HG03342 (cell line): ENCODE measurements at regions not wholly inside any gene's neighbourhood (a gene's known extent, or its start where the extent isn't known, plus 50 kb on each side); places are given as distances from the start of the nearest gene placed in this dataset.

Source experiments
- ATAC-seq: cut with Tn5 transposase; IDR thresholded peaks from one replicate; pipeline ENCODE4 v1.9.1; 2021; ENCODE audit warnings: mild to moderate bottlenecking, moderate library complexity; ENCODE audit not compliant: unreplicated experiment

- no peak for ATAC-seq
Observed at GRCh38 chr12:14148489-14149270, 167.3 kb upstream of the GRIN2B start.

- no peak for ATAC-seq
Observed at GRCh38 chr12:14153803-14154202, 172.4 kb upstream of the GRIN2B start.

- peak; percentile 9 for ATAC-seq
Observed at GRCh38 chr12:14156606-14157005, 175.2 kb upstream of the GRIN2B start.

- peak; percentile 98 for ATAC-seq
Observed at GRCh38 chr12:14157088-14157747, 175.8 kb upstream of the GRIN2B start.

GRCh38 chr12:14164266-14164665 is 182.9 kb upstream of the GRIN2B start:
- no peak for ATAC-seq

GRCh38 chr12:14167005-14167628 is 185.7 kb upstream of the GRIN2B start:
- no peak for ATAC-seq

GRCh38 chr12:14169281-14169680 is 187.9 kb upstream of the GRIN2B start:
- no peak for ATAC-seq

GRCh38 chr12:14171106-14171505 is 189.7 kb upstream of the GRIN2B start:
- ATAC-seq, result peak; percentile 69

GRCh38 chr12:14175206-14175605 is 190.3 kb upstream of the ATF7IP start:
- no peak for ATAC-seq

- peak; percentile 86 for ATAC-seq
Observed at GRCh38 chr12:14185427-14186192, 179.9 kb upstream of the ATF7IP start.

- no peak for ATAC-seq
Observed at GRCh38 chr12:14186193-14186502, 179.3 kb upstream of the ATF7IP start.

- ATAC-seq, result no peak
Observed at GRCh38 chr12:14187002-14187401, 178.5 kb upstream of the ATF7IP start.

GRCh38 chr12:14187966-14188365 is 177.5 kb upstream of the ATF7IP start:
- ATAC-seq, result no peak

GRCh38 chr12:14188744-14189143 is 176.7 kb upstream of the ATF7IP start:
- ATAC-seq, result no peak

GRCh38 chr12:14190694-14191093 is 174.8 kb upstream of the ATF7IP start:
- no peak for ATAC-seq

- no peak for ATAC-seq
Observed at GRCh38 chr12:14191612-14192011, 173.9 kb upstream of the ATF7IP start.

- no peak for ATAC-seq
Observed at GRCh38 chr12:14193639-14194038, 171.8 kb upstream of the ATF7IP start.

GRCh38 chr12:14194572-14194971 is 170.9 kb upstream of the ATF7IP start:
- ATAC-seq, result no peak

- no peak for ATAC-seq
Observed at GRCh38 chr12:14199455-14200198, 165.9 kb upstream of the ATF7IP start.

- ATAC-seq, result no peak
Observed at GRCh38 chr12:14200598-14200997, 164.9 kb upstream of the ATF7IP start.

- no peak for ATAC-seq
Observed at GRCh38 chr12:14201291-14201690, 164.2 kb upstream of the ATF7IP start.
